Right atrium auricular region (tissue), 2 donors: ENCODE measurements at regions not wholly inside any gene's neighbourhood (a gene's known extent, or its start where the extent isn't known, plus 50 kb on each side); places are given as distances from the start of the nearest gene placed in this dataset.
"Not testable (repeated sequence)": the region's sequence is repeated elsewhere in the genome, so short reads cannot be mapped to it uniquely, and the experiment has no call there.

ENCODE experiments used
- DNase-seq: peaks from one replicate; pipeline ENCODE4 v3.0.0-alpha.2; 2019; ENCODE audit warnings: low spot score
- H3K27ac ChIP-seq, 2 donors: fragments of 200-600 bp; sonication (generic); 1 replicate in 1 of 2; 2 replicates in 1 of 2; pipeline ENCODE4 v1.5.1; 2016 to 2019
- H3K27me3 ChIP-seq, 2 donors: fragments of 200-600 bp; sonication (generic); one replicate each; pipeline versions ENCODE4 v1.5.1 to v1.6.0; 2017 to 2019
- H3K36me3 ChIP-seq: fragments of 200-600 bp; sonication (generic); one replicate; pipeline ENCODE4 v1.5.1; 2016
- H3K4me1 ChIP-seq, 2 donors: fragments of 200-600 bp; sonication (generic); one replicate each; pipeline versions ENCODE4 v1.5.1 to v1.6.0; 2017 to 2019
- H3K4me3 ChIP-seq, 2 donors: fragments of 200-600 bp; sonication (generic); 1 replicate in 1 of 2; 2 replicates in 1 of 2; pipeline ENCODE4 v1.5.1; 2017 to 2019; ENCODE audit warnings: mild to moderate bottlenecking in 1 of 2, moderate library complexity in 1 of 2
- H3K9me3 ChIP-seq, 2 donors: fragments of 200-600 bp; sonication (generic); one replicate each; pipeline ENCODE4 v1.5.1; 2019
- CTCF ChIP-seq, 2 donors: fragments of 200-600 bp; sonication (generic); IDR thresholded peaks; one replicate each; pipeline ENCODE4 v1.5.1; 2019; ENCODE audit warnings: antibody characterized with exemption in 2 of 2

DNA sequence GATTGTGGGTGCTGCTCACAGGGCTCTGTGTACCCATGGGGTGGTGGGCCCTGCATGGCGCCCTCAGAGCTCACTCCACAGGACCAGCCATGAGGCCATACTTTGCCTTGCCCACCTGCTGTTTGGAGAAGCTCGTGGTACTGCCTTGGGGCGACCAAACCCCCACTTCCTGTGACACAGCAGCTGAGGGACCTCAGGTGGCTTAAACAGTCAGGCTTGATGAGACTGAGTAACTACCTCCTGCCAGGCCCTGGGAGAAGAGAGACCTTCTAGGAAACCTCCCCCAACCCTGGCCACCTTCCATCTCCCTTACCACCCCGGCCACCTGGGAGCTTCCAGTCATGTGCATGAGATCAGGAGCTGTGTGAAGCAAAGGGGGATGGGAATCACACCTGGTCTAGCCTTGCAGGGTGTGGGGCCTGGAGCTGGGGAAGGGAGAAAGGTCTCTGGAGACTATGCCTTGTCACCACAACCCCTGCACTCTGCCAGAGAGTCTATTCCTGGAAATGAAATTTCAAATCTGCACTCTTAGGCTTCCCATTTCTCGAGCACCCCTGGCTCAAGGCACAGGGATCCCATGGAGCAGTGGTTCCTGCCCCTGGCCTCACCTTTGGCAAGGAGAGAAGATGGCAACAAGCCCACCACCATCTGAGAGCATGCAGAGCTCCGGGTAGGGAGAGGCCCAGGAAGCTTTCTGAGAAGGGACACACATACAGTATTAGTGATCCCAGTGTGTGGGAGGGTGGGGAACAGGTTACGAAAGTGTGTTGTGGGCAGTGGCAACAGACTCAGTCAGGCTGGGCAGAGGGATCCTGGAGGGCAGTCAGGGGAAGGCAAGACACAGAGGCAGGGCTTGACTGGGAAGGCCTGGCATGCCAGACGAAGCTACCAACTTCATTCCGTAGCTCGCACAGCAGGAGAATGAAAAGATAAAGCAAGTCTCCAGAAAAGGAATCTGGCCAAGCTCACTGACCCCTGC lies 125.0 kb downstream of the URI1 start:
- Histone ChIP-seq H3K4me1 (no peaks in the 10 kb centered on the region), H3K4me3 (no peak overlapping the region), H3K36me3 (no peaks in the 10 kb centered on the region), H3K27me3 (no peaks in the 10 kb centered on the region), H3K27ac (no peak overlapping the region), H3K9me3 (no peaks in the 10 kb centered on the region)
- no peak for TF ChIP-seq CTCF (IDR thresholded peaks at IDR 0.05)
- DNase-seq = no peak

DNA sequence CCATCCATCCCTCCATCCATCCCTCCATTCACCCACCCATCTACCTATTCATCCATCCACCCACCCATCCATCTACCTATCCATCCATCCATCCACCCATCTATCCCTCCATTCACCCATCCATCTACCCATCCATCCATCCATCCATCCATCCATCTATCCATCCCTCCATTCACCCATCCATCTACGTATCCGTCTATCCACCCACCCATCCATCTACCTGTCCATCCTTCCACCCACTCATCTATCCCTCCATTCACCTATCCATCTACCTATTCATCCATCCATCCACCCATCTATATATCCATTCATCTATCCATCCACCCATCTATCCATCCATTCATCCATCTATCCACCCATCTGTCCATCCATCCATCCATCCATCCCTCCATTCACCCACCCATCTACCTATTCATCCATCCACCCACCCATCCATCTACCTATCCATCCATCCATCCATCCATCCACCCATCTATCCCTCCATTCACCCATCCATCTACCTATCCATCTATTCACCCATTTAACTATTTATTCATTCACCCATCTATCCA lies 126.0 kb downstream of the URI1 start:
- H3K9me3 ChIP-seq, H3K36me3 ChIP-seq, DNase-seq, H3K4me1 ChIP-seq, H3K27ac ChIP-seq, H3K4me3 ChIP-seq, H3K27me3 ChIP-seq: not testable (repeated sequence)

DNA sequence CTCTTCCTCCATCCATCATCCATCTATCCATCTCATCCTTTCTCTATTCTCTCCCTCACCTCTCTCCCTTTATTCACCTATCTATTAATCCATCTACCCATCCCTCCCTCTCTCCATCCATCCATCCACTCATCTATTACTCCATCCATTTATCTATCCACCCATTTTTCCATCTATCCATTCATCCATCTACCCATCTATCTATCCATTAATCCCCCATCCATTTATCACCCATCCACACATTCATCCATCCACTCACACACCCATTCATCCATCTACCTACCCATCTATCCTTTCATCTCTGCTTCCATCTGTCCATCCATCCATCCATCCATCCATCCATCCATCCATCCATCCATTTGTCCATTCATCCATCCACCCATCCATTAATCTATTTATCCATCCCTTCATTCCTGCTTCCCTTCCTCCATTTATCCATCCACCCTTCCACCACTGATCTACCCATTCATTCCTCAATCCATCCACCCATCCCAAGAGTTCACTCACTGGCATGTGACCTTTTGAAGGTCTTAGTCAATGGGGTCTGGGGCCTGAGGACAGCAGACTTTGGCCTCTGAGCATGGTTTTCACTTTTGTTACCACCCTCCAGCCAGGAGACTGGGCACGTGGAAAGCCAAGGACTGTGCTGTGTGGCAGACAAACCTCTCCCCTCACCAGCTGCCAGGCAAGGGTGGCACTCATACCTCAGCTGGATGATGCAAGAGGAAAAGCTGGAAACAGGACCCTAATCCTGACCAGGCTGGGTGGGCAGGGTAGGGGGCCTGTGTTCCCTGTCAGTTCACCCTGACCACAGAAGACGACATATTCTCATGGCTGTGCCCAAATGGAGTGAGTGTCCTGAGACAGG lies 126.7 kb downstream of the URI1 start:
- Histone ChIP-seq H3K9me3 (no peaks in the 10 kb centered on the region), H3K27me3 (no peaks in the 10 kb centered on the region), H3K4me3 (no peak overlapping the region), H3K36me3 (no peaks in the 10 kb centered on the region), H3K27ac (no peak overlapping the region), H3K4me1 (no peaks in the 10 kb centered on the region)
- DNase-seq = no peak
- no peak for TF ChIP-seq CTCF (IDR thresholded peaks at IDR 0.05)

GRCh38 chr19:30069535-30070197 lies 127.6 kb downstream of the URI1 start:
- Histone ChIP-seq H3K9me3 (no peaks in the 10 kb centered on the region), H3K27me3 (no peaks in the 10 kb centered on the region), H3K36me3 (no peaks in the 10 kb centered on the region), H3K27ac (no peak overlapping the region), H3K4me3 (no peak overlapping the region), H3K4me1 (no peaks in the 10 kb centered on the region)
- DNase-seq = no peak
- TF ChIP-seq CTCF (IDR thresholded peaks at IDR 0.05) = no peak

DNA sequence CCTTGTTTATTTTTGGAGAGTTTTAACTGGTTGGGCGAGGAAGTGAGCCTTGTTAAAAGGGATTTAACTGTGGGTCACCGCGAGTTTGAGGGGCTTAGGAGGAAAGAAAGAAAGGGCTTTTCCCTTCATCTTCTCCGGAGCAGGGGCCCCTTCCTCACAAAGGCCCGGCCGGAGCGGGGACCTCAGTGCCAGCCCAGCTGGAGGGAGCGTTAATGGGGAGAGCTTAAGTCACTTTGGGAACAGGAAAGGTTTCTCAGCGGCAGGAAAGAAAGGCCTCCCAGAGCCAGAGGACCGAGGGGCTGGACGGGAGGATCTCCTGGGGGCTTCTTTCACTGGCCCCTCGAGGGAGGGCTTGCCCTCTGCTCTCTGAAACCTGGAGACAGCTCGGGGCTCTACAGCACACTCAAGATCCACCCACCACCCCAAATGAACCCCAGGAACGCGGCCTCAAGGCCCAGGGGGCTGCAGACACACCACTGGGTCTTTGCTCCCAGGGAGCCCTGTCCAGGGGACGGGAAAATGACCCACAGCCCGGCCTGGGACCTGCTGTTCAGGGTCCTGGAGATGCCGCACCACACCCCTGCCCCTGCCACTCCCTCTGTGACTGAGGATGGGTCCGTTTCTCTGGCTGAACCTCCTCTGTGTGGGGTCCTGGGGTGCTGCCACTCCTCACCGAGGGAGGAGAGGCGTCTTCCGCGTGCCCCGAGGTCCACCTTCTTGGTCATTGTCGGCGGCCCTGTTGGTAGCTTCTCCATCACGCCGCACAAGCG lies 128.3 kb downstream of the URI1 start:
- H3K4me1 ChIP-seq = no peaks in the 10 kb centered on the region
- H3K4me3 ChIP-seq = no peak overlapping the region
- H3K36me3 ChIP-seq = no peaks in the 10 kb centered on the region
- TF ChIP-seq CTCF (IDR thresholded peaks at IDR 0.05) = no peak
- H3K27ac ChIP-seq = no peak overlapping the region
- no peak for DNase-seq
- no peaks in the 10 kb centered on the region for H3K9me3 ChIP-seq
- H3K27me3 ChIP-seq = no peaks in the 10 kb centered on the region
